Activated CD4-positive, alpha-beta T cell treated with anti-CD3 and anti-CD28 coated beads, Interleukin-2, amount 10 ng/mL, durations not matched to agents 24 days and 14 days (primary cell): ENCODE measurements at regions not wholly inside any gene's neighbourhood (a gene's known extent, or its start where the extent isn't known, plus 50 kb on each side); places are given as distances from the start of the nearest gene placed in this dataset.

Experiments used
- DNase-seq: peaks from one replicate; pipeline ENCODE4 v3.0.0; 2022
- H3K27ac Mint-ChIP-seq: one replicate; pipeline ENCODE4 v1.8.0; 2022; ENCODE audit warnings: mild to moderate bottlenecking, mixed read lengths
- H3K27me3 Mint-ChIP-seq: one replicate; pipeline ENCODE4 v1.8.0; 2022; ENCODE audit warnings: mixed read lengths
- H3K36me3 Mint-ChIP-seq: one replicate; pipeline ENCODE4 v1.8.0; 2022; ENCODE audit warnings: low read depth, mild to moderate bottlenecking, mixed read lengths
- H3K4me1 Mint-ChIP-seq: one replicate; pipeline ENCODE4 v1.8.0; 2021; ENCODE audit warnings: mixed read lengths
- H3K4me3 Mint-ChIP-seq: one replicate; pipeline ENCODE4 v1.8.0; 2022; ENCODE audit warnings: mild to moderate bottlenecking, moderate library complexity, mixed read lengths
- H3K9me3 Mint-ChIP-seq: one replicate; pipeline ENCODE4 v1.8.0; 2021; ENCODE audit warnings: mixed read lengths
- intact Hi-C: fragments of 100-400 bp; cut with micrococcal nuclease; formaldehyde crosslinking; loops from one replicate; pipeline ENCODE4 v1.15.1; 2023

GRCh38 chr7:46386428-46387399 is 465.6 kb upstream of the IGFBP3 start:
- DNase-seq = no peak
- no peak overlapping the region for H3K4me3 Mint-ChIP-seq
- H3K9me3 Mint-ChIP-seq = no peaks in the 10 kb centered on the region
- no peak overlapping the region for H3K27ac Mint-ChIP-seq
- intact Hi-C loops = no loop called here
- no peaks in the 10 kb centered on the region for H3K36me3 Mint-ChIP-seq
- no peaks in the 10 kb centered on the region for H3K4me1 Mint-ChIP-seq
- H3K27me3 Mint-ChIP-seq = no peaks in the 10 kb centered on the region

GRCh38 chr7:46385662-46386309 is 464.7 kb upstream of the IGFBP3 start:
- H3K36me3 Mint-ChIP-seq = no peaks in the 10 kb centered on the region
- no peaks in the 10 kb centered on the region for H3K27me3 Mint-ChIP-seq
- no peak overlapping the region for H3K27ac Mint-ChIP-seq
- H3K4me1 Mint-ChIP-seq = no peaks in the 10 kb centered on the region
- H3K4me3 Mint-ChIP-seq = no peak overlapping the region
- no peak for DNase-seq
- H3K9me3 Mint-ChIP-seq = no peaks in the 10 kb centered on the region
- intact Hi-C loops = no loop called here

GRCh38 chr7:46383605-46384004 is 462.5 kb upstream of the IGFBP3 start:
- no peaks in the 10 kb centered on the region for H3K4me1 Mint-ChIP-seq
- intact Hi-C loops = no loop called here
- H3K27ac Mint-ChIP-seq = no peak overlapping the region
- no peak for DNase-seq
- no peaks in the 10 kb centered on the region for H3K27me3 Mint-ChIP-seq
- H3K9me3 Mint-ChIP-seq = no peaks in the 10 kb centered on the region
- no peaks in the 10 kb centered on the region for H3K36me3 Mint-ChIP-seq
- H3K4me3 Mint-ChIP-seq = no peak overlapping the region

GRCh38 chr7:46369933-46370654 is 449.0 kb upstream of the IGFBP3 start:
- intact Hi-C loops = no loop called here
- H3K36me3 Mint-ChIP-seq = no peaks in the 10 kb centered on the region
- no peak overlapping the region for H3K4me3 Mint-ChIP-seq
- H3K27ac Mint-ChIP-seq = no peak overlapping the region
- DNase-seq = no peak
- no peaks in the 10 kb centered on the region for H3K9me3 Mint-ChIP-seq
- H3K4me1 Mint-ChIP-seq = no peaks in the 10 kb centered on the region
- H3K27me3 Mint-ChIP-seq = no peaks in the 10 kb centered on the region

- Mint-ChIP-seq H3K27me3 (no peaks in the 10 kb centered on the region), H3K4me1 (no peaks in the 10 kb centered on the region), H3K9me3 (no peaks in the 10 kb centered on the region), H3K27ac (no peak overlapping the region), H3K36me3 (no peaks in the 10 kb centered on the region), H3K4me3 (no peak overlapping the region)
- intact Hi-C loops = no loop called here
- no peak for DNase-seq
Observed at GRCh38 chr7:46368871-46369270, 447.8 kb upstream of the IGFBP3 start.

- Mint-ChIP-seq H3K36me3 (no peaks in the 10 kb centered on the region), H3K27me3 (no peaks in the 10 kb centered on the region), H3K4me3 (no peak overlapping the region), H3K27ac (no peak overlapping the region), H3K9me3 (no peaks in the 10 kb centered on the region), H3K4me1 (no peaks in the 10 kb centered on the region)
- intact Hi-C loops = no loop called here
- DNase-seq = no peak
Observed at GRCh38 chr7:46366526-46366925, 445.5 kb upstream of the IGFBP3 start.

GRCh38 chr7:46363688-46364087 is 442.6 kb upstream of the IGFBP3 start:
- intact Hi-C loops = no loop called here
- H3K36me3 Mint-ChIP-seq = no peaks in the 10 kb centered on the region
- H3K4me3 Mint-ChIP-seq = no peak overlapping the region
- H3K4me1 Mint-ChIP-seq = no peaks in the 10 kb centered on the region
- no peaks in the 10 kb centered on the region for H3K9me3 Mint-ChIP-seq
- no peak overlapping the region for H3K27ac Mint-ChIP-seq
- no peaks in the 10 kb centered on the region for H3K27me3 Mint-ChIP-seq
- no peak for DNase-seq

- Mint-ChIP-seq H3K36me3 (no peaks in the 10 kb centered on the region), H3K4me3 (no peak overlapping the region), H3K9me3 (no peaks in the 10 kb centered on the region), H3K27ac (no peak overlapping the region), H3K27me3 (no peaks in the 10 kb centered on the region), H3K4me1 (no peaks in the 10 kb centered on the region)
- DNase-seq = no peak
- intact Hi-C loops = no loop called here
Observed at GRCh38 chr7:46360811-46361210, 439.7 kb upstream of the IGFBP3 start.

GRCh38 chr7:46360296-46360695 is 439.2 kb upstream of the IGFBP3 start:
- no peaks in the 10 kb centered on the region for H3K4me1 Mint-ChIP-seq
- intact Hi-C loops = no loop called here
- H3K9me3 Mint-ChIP-seq = no peaks in the 10 kb centered on the region
- H3K4me3 Mint-ChIP-seq = no peak overlapping the region
- no peaks in the 10 kb centered on the region for H3K27me3 Mint-ChIP-seq
- DNase-seq = no peak
- no peaks in the 10 kb centered on the region for H3K36me3 Mint-ChIP-seq
- H3K27ac Mint-ChIP-seq = no peak overlapping the region

- intact Hi-C loops = no loop called here
- H3K4me1 Mint-ChIP-seq = no peaks in the 10 kb centered on the region
- no peaks in the 10 kb centered on the region for H3K27me3 Mint-ChIP-seq
- no peak overlapping the region for H3K4me3 Mint-ChIP-seq
- H3K36me3 Mint-ChIP-seq = no peaks in the 10 kb centered on the region
- DNase-seq = no peak
- H3K27ac Mint-ChIP-seq = no peak overlapping the region
- no peaks in the 10 kb centered on the region for H3K9me3 Mint-ChIP-seq
Observed at GRCh38 chr7:46357851-46358250, 436.8 kb upstream of the IGFBP3 start.

GRCh38 chr7:46357290-46357689 is 436.2 kb upstream of the IGFBP3 start:
- H3K36me3 Mint-ChIP-seq = no peaks in the 10 kb centered on the region
- DNase-seq = no peak
- no peak overlapping the region for H3K27ac Mint-ChIP-seq
- no peaks in the 10 kb centered on the region for H3K4me1 Mint-ChIP-seq
- no peak overlapping the region for H3K4me3 Mint-ChIP-seq
- intact Hi-C loops = no loop called here
- no peaks in the 10 kb centered on the region for H3K9me3 Mint-ChIP-seq
- no peaks in the 10 kb centered on the region for H3K27me3 Mint-ChIP-seq

GRCh38 chr7:46356371-46356770 is 435.3 kb upstream of the IGFBP3 start:
- intact Hi-C loops = no loop called here
- no peaks in the 10 kb centered on the region for H3K9me3 Mint-ChIP-seq
- no peak overlapping the region for H3K4me3 Mint-ChIP-seq
- H3K36me3 Mint-ChIP-seq = no peaks in the 10 kb centered on the region
- no peaks in the 10 kb centered on the region for H3K4me1 Mint-ChIP-seq
- no peak overlapping the region for H3K27ac Mint-ChIP-seq
- no peak for DNase-seq
- no peaks in the 10 kb centered on the region for H3K27me3 Mint-ChIP-seq

GRCh38 chr7:46355331-46355730 is 434.3 kb upstream of the IGFBP3 start:
- Mint-ChIP-seq H3K4me1 (no peaks in the 10 kb centered on the region), H3K4me3 (no peak overlapping the region), H3K36me3 (no peaks in the 10 kb centered on the region), H3K27me3 (no peaks in the 10 kb centered on the region), H3K9me3 (no peaks in the 10 kb centered on the region), H3K27ac (no peak overlapping the region)
- intact Hi-C loops = no loop called here
- DNase-seq = no peak
